ENCODE measurements at regions not wholly inside any gene's neighbourhood (a gene's known extent, or its start where the extent isn't known, plus 50 kb on each side); places are given as distances from the start of the nearest gene placed in this dataset.
A peak's percentile ranks its signal among the peaks of the same experiment; 100 is the strongest.

DNA sequence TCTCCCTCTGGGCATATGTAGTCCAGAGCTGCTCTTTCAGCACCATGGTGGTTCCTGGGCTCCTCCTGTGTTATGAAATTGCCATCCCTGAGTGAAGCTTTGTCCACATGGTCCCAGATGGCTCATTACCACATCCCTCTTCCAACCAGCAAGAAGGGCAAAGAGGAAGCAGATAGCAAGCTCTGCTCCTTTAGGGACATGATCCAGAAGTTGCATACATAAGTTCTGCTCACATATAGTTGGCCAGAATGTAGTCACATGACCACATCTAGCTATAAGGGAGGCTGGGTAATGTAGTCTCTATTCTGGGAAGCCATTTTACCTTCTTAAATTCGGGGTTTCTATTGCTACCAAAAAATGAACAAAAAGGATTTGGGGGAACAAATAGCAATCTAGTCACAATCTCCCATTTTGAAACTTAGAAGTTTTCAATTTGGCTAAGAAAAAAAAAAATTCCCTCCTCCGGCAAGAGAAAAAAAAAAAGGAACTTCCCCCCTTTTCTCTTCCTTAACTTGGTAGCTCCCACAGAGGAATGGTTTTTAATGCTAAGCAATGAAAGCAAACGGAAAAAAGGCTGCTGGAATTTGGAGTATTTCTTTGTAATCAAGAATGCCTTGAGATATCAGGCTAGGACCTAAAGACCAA lies 88.2 kb upstream of the USP9X start:
- H3K27ac ChIP-seq = no peak overlapping the region
- TF ChIP-seq CTCF (IDR thresholded peaks at IDR 0.05) = no peak
- DNase-seq (ENCODE audit: low spot score) = no peak
- peak overlapping the region; percentile 35 for H3K4me3 ChIP-seq

- TF ChIP-seq CTCF (IDR thresholded peaks at IDR 0.05) = no peak
- no peak for DNase-seq (ENCODE audit: low spot score)
- Histone ChIP-seq H3K27ac (no peak overlapping the region), H3K4me3 (no peak overlapping the region)
These were observed 87.1 kb upstream of the USP9X start for GRCh38 chrX:40998123-40998522.

DNA sequence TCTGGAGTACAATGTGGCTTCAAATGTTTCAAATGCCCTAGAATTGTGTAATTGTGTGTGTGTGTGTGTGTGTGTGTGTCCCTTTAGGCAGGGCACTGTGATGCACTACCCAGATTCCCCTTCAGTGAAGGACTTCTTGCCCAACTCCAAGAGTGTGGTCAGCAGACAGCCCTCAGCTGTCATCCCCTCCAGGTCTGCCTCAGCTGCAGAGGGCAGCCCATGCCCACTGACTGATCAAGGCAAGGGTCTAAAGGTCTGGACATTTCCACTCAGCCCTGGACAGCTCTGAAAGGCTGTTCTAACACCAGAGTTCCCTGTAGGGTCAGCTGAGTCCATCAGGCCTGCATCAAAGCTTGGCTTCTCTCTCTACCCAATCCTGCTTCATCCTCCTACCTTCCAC lies 83.9 kb upstream of the USP9X start:
- no peak for TF ChIP-seq CTCF (IDR thresholded peaks at IDR 0.05)
- DNase-seq (ENCODE audit: low spot score) = no peak
- Histone ChIP-seq H3K27ac (no peak overlapping the region), H3K4me3 (no peak overlapping the region)

DNA sequence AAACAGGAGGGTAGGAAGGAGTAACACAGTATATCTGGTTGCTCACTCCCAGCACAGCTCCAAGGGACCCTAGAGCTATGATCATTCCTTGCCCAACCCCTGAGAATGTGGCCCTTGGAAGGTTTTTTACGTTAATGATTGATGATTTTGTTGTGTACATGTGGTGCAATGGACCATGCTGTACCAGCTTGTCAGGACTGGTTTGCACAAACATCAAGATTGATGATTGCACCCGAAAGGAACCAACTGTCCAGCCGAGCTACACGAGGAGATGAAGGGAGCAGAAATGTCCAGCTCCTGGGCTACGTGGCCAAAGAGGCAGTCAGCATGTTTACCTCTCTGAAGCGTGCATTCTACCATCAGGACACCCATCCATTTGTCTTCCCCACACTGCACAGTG lies 83.2 kb upstream of the USP9X start:
- DNase-seq (ENCODE audit: low spot score) = no peak
- H3K27ac ChIP-seq = no peak overlapping the region
- TF ChIP-seq CTCF (IDR thresholded peaks at IDR 0.05) = no peak

DNA sequence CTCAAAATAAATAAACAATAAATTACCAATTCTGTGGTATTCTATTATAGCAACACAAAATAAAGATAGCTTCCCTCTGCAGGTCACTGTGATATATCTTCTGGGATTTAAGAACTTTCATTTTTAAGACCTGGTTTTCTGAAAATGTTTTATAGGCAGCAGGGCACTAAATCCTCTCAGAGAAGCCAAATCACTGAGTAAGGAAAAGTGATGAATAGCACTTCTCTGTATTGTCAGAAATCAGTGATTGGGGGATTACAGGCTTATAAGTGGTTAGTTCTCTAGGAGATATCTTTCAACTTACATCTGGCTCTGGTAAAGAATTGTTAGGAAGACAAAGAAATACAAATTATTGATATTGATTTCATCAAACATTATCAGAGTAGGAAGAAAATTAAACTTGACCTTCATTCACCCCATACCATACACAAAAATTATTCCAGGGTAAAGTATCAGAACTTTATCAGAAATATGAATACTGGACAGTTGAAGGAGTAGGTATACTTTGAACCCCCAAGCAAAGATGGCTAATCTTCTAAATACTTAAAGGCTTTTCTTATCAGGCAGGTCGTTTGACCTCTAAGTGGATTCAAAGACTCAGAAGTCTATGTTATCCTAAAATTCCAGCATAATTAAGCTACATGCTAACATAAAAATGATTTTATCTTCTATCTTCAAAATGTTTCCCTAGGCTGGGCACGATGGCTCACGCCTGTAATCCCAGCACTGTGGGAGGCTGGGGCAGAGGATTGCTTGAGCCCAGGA lies 81.6 kb upstream of the USP9X start:
- TF ChIP-seq CTCF (IDR thresholded peaks at IDR 0.05) = no peak
- Histone ChIP-seq H3K27ac (no peak overlapping the region), H3K4me3 (no peak overlapping the region)
- no peak for DNase-seq (ENCODE audit: low spot score)

More for the DNA sequence above, 83.2 kb upstream of the USP9X start:
- H3K4me3 ChIP-seq = no peak overlapping the region

DNA sequence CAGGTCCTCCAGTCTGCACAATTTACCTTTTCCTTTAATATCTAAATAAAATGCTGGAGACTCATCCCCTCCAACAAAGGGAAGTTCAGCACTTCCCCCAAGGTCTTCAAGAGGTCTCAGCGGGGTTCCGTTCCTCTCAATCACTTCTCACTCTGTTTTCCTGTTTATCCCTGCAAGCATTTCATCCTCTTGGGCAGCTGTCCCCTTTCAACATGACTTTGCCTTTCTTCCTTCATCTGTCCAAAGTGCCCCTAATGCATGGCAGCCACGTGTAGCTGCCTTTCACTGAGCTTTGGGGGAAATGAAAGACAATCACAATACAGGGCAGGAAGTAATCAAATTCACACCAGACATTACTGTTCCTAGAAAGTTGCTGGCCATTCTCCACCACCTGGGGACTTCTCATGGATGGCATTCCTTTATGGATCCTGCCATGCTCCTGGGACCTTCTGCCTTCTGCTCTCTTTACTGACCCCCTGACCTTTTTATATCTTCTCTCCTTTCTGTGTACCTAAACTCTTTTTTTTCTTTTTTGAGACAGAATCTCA lies 79.7 kb upstream of the USP9X start:
- Histone ChIP-seq H3K4me3 (no peak overlapping the region), H3K27ac (no peak overlapping the region)
- no peak for DNase-seq (ENCODE audit: low spot score)
- no peak for TF ChIP-seq CTCF (IDR thresholded peaks at IDR 0.05)
